Left ventricle myocardium inferior (tissue), 1 donor: ENCODE measurements at regions not wholly inside any gene's neighbourhood (a gene's known extent, or its start where the extent isn't known, plus 50 kb on each side); places are given as distances from the start of the nearest gene placed in this dataset.
"Not testable (repeated sequence)": the region's sequence is repeated elsewhere in the genome, so short reads cannot be mapped to it uniquely, and the experiment has no call there.

Source experiments
- DNase-seq: peaks from one replicate; pipeline ENCODE4 v3.0.0-alpha.2; 2020
- H3K27ac ChIP-seq: fragments of 200-600 bp; replicated peaks from 2 replicates; pipeline ENCODE4 v1.8.0; 2021
- H3K27me3 ChIP-seq: fragments of 200-600 bp; 2 replicates; pipeline ENCODE4 v1.8.0; 2021; ENCODE audit warnings: low read depth
- H3K36me3 ChIP-seq: fragments of 200-600 bp; 2 replicates; pipeline ENCODE4 v1.8.0; 2021
- H3K4me1 ChIP-seq: fragments of 200-600 bp; 2 replicates; pipeline ENCODE4 v1.8.0; 2021
- H3K4me3 ChIP-seq: fragments of 200-600 bp; 2 replicates; pipeline ENCODE4 v1.8.0; 2021; ENCODE audit warnings: mild to moderate bottlenecking, moderate library complexity
- H3K9me3 ChIP-seq: fragments of 200-600 bp; replicated peaks from 2 replicates; pipeline ENCODE4 v1.8.0; 2021
- CTCF ChIP-seq: fragments of 200-600 bp; IDR thresholded peaks from 2 replicates; pipeline ENCODE4 v1.8.0; 2021; ENCODE audit warnings: antibody characterized with exemption, mild to moderate bottlenecking, borderline replicate concordance
- intact Hi-C: fragments of 100-400 bp; cut with micrococcal nuclease; formaldehyde crosslinking; loops from one replicate; pipeline ENCODE4 v1.11.0; 2022
- donor health status: DM: no; HTN: yes; CAD: no; lungs with severe emphysema.

DNA sequence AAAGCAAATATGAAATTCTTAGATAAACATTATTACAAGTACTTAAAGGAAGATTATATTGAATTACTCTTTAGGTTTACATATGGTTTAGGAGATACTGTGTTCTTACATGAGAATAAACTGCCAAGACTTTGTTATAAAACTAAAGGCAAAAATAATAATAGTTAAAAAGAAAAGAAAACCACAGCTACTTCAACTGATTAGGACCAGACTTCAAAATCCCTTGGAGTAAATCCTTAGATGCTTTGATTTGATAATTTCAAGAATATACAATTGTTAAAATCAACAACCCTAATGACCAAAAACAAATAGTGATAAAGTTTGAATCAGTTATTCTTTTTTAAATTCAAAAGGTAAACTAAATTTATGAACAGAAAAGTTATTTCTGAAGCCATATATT, 389.6 kb upstream of the COX7C start:
- H3K27ac ChIP-seq, result no peak overlapping the region
- H3K36me3 ChIP-seq, result no peaks in the 10 kb centered on the region
- H3K27me3 ChIP-seq, result no peaks in the 10 kb centered on the region
- TF ChIP-seq CTCF, result no peak
- DNase-seq, result no peak
- H3K4me1 ChIP-seq, result no peaks in the 10 kb centered on the region
- H3K9me3 ChIP-seq, result peaks cover 8% of the 10 kb centered on the region
- intact Hi-C loops, result no loop called here
- no peak overlapping the region for H3K4me3 ChIP-seq

DNA sequence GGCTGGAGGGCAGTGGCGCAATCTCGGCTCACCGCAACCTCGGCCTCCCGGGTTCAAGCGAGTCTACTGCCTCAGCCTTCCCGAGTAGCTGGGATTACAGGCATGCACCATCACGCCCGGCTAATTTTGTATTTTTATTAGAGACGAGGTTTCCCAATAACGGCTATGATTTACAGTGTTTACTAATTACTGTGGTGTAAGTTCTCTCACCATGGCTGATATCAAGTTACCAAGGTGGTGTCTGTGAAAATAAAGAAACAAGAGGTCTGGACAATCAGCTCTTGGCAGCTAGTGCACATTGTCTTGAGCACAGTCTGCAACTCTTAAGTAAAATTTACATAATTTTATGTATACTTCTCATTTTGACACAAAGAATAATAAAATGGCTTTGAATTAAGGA, 385.5 kb upstream of the COX7C start:
- intact Hi-C loops, result no loop called here
- H3K4me3 ChIP-seq, result no peak overlapping the region
- no peaks in the 10 kb centered on the region for H3K9me3 ChIP-seq
- H3K4me1 ChIP-seq, result no peaks in the 10 kb centered on the region
- H3K36me3 ChIP-seq, result no peaks in the 10 kb centered on the region
- TF ChIP-seq CTCF, result no peak
- H3K27me3 ChIP-seq, result no peaks in the 10 kb centered on the region
- no peak overlapping the region for H3K27ac ChIP-seq
- no peak for DNase-seq

DNA sequence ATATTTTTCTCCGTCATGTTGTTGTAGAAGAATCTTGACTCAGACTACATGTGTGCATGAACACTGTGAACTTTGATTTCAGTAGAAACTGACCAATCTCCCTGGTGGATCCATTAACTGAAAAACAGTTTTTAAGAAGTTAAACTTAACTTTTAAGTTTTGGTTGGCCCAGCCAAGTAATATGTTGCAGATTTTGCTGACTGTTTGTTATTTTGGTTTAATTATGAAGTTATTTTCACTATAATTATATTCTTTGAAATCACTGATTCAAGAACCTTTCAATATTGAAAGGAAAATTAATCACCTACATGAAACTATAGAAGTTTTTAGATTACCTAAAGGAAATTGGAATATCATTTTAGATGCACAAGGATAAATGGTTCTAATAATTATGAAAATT, 373.6 kb upstream of the COX7C start:
- H3K4me3 ChIP-seq, result no peak overlapping the region
- DNase-seq, result no peak
- H3K27me3 ChIP-seq, result no peaks in the 10 kb centered on the region
- no peak overlapping the region for H3K27ac ChIP-seq
- TF ChIP-seq CTCF, result no peak
- H3K4me1 ChIP-seq, result no peaks in the 10 kb centered on the region
- intact Hi-C loops, result no loop called here
- H3K36me3 ChIP-seq, result no peaks in the 10 kb centered on the region
- H3K9me3 ChIP-seq, result peaks cover 3% of the 10 kb centered on the region

DNA sequence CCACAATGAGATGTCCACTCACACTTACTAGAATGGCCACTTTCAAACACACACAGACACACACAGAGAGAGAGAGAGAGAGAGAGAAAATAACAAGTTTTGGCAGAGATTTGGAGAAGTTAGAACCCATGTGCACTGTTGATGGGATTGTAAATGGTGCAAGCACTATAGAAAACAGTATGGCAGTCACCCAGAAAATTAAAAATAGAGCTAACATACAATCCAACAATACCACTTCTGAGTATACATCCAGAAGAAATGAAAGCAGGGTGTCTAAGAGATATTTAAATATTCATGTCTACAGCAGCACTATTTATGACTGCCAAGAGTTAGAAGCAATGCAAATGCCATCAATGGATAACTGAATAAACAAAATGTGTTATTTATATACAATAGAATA, 359.9 kb upstream of the COX7C start:
- H3K9me3 ChIP-seq, result peaks cover 4% of the 10 kb centered on the region
- DNase-seq, result no peak
- intact Hi-C loops, result no loop called here

GRCh38 chr5:86284400-86285190, 333.1 kb upstream of the COX7C start:
- intact Hi-C loops, DNase-seq, H3K9me3 ChIP-seq, H3K27me3 ChIP-seq, H3K4me1 ChIP-seq, H3K4me3 ChIP-seq, H3K27ac ChIP-seq, H3K36me3 ChIP-seq: not testable (repeated sequence)

More for the DNA sequence above, 359.9 kb upstream of the COX7C start:
- Histone ChIP-seq H3K36me3 (no peaks in the 10 kb centered on the region), H3K27ac (no peak overlapping the region), H3K4me1 (no peaks in the 10 kb centered on the region), H3K27me3 (no peaks in the 10 kb centered on the region), H3K4me3 (no peak overlapping the region)
- no peak for TF ChIP-seq CTCF

GRCh38 chr5:86287437-86287836, 330.3 kb upstream of the COX7C start:
- H3K27ac ChIP-seq, H3K27me3 ChIP-seq, H3K36me3 ChIP-seq, DNase-seq, H3K4me1 ChIP-seq, intact Hi-C loops, H3K9me3 ChIP-seq, H3K4me3 ChIP-seq: not testable (repeated sequence)

DNA sequence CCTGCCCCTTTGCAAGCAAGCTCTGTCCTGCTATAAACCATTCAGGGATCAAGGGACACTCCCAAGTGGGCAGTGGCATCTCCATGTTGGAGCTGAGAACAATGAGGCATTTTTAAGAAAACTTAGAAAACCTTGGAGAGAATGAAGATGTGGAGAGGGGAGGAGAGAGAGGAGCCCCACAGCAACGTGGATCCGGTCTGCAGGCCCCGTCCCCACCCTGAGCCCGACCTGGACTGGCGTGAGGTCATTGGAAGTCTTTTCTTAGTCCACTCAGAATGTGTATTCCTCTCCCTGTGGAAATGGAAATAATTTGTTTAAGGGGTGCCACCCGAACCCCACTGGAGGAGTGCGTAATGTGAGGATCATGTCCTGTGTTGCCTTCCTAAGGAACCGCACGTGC, 328.0 kb upstream of the COX7C start:
- H3K36me3 ChIP-seq, intact Hi-C loops, DNase-seq, H3K27ac ChIP-seq, H3K4me3 ChIP-seq, H3K4me1 ChIP-seq, H3K27me3 ChIP-seq, H3K9me3 ChIP-seq: not testable (repeated sequence)

- H3K36me3 ChIP-seq, H3K27me3 ChIP-seq, H3K4me1 ChIP-seq, DNase-seq, H3K4me3 ChIP-seq, intact Hi-C loops, H3K9me3 ChIP-seq, H3K27ac ChIP-seq: not testable (repeated sequence)
These were observed 324.9 kb upstream of the COX7C start for GRCh38 chr5:86292811-86293210.

GRCh38 chr5:86302643-86303042, 315.1 kb upstream of the COX7C start:
- H3K27ac ChIP-seq, H3K36me3 ChIP-seq, H3K27me3 ChIP-seq, DNase-seq, intact Hi-C loops, H3K9me3 ChIP-seq, H3K4me1 ChIP-seq, H3K4me3 ChIP-seq: not testable (repeated sequence)
